Suprapubic skin (tissue), 4 donors: ENCODE measurements at regions not wholly inside any gene's neighbourhood (a gene's known extent, or its start where the extent isn't known, plus 50 kb on each side); places are given as distances from the start of the nearest gene placed in this dataset.

Experiments
- DNase-seq, 2 donors: peaks; one replicate each; pipeline ENCODE4 v3.0.0-alpha.2; 2019; ENCODE audit warnings: low spot score in 2 of 2
- H3K27ac ChIP-seq: fragments of 200-600 bp; sonication (generic); one replicate; pipeline ENCODE4 v1.5.1; 2019
- H3K27me3 ChIP-seq: fragments of 200-600 bp; sonication (generic); one replicate; pipeline ENCODE4 v1.5.1; 2019
- H3K36me3 ChIP-seq: fragments of 200-600 bp; sonication (generic); one replicate; pipeline ENCODE4 v1.5.1; 2019
- H3K4me1 ChIP-seq: fragments of 200-600 bp; sonication (generic); one replicate; pipeline ENCODE4 v1.5.1; 2019
- H3K4me3 ChIP-seq: fragments of 200-600 bp; sonication (generic); one replicate; pipeline ENCODE4 v1.5.1; 2019; ENCODE audit warnings: mild to moderate bottlenecking
- H3K9me3 ChIP-seq: fragments of 200-600 bp; sonication (generic); one replicate; pipeline ENCODE4 v1.5.1; 2019
- EP300 ChIP-seq: sonication (generic); formaldehyde crosslinking; IDR thresholded peaks from one replicate; pipeline ENCODE4 v1.6.1; 2017; ENCODE audit warnings: antibody characterized with exemption
- POLR2A ChIP-seq, 2 donors: fragments of 450-650 bp; IDR thresholded peaks; one replicate each; pipeline ENCODE4 v1.6.1; 2017; ENCODE audit warnings: antibody characterized with exemption in 2 of 2, mild to moderate bottlenecking in 2 of 2, moderate library complexity in 2 of 2
- POLR2AphosphoS5 ChIP-seq, 3 donors: sonication (generic); formaldehyde crosslinking; IDR thresholded peaks; one replicate each; pipeline ENCODE4 v1.6.1; 2017; ENCODE audit warnings: antibody characterized with exemption in 3 of 3
- WGBS: methylation state at CpG from one replicate; pipeline ENCODE4 v1.1.5; 2018; 5-methylcytosine and 5-hydroxymethylcytosine counted together
- TF ChIP-seq, protein P1 (sequence below), 2 donors: fragments of 200-600 bp in 1 of 2; fragments of 450-650 bp in 1 of 2; sonication (generic) in 1 of 2; IDR thresholded peaks; one replicate each; pipeline ENCODE4 v1.5.1; 2016 to 2019; ENCODE audit warnings: antibody characterized with exemption in 2 of 2, mild to moderate bottlenecking in 1 of 2, moderate library complexity in 1 of 2

DNA sequence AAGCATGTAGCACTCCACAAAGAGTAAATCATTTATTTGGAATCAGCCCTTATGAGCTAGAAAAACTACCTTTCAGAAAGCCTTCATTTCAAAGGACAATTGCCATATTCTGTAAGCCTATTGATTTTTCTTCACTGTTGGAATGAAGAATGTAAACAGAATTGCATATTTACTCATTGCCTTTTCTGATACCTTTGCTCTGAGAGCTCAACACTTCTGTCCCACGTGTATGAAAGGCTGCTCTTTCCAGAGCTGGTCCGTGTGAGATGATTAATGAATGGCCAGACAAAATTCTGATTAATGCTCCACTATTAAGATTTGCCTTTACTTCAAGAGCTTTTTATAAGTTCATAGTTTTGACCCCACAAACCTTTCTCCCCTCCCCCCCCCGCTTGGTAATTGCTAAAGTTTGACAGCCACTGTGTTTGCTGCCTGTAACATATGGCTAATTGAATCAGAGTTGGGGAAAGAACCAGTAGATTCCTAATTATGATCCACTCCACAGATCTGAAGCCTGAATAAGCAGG is 63.0 kb upstream of the PLEKHA5 start:
- H3K4me3 ChIP-seq: no peak overlapping the region
- no peak for DNase-seq
- no peaks in the 10 kb centered on the region for H3K9me3 ChIP-seq
- no peak overlapping the region for H3K27ac ChIP-seq
- 36% methylated on average over 3 of the region's 3 CpGs for WGBS
- H3K27me3 ChIP-seq: no peaks in the 10 kb centered on the region
- no peaks in the 10 kb centered on the region for H3K4me1 ChIP-seq
- no peaks in the 10 kb centered on the region for H3K36me3 ChIP-seq
- no peak for TF ChIP-seq POLR2A (IDR thresholded peaks at IDR 0.05)
- TF ChIP-seq, protein P1, sequence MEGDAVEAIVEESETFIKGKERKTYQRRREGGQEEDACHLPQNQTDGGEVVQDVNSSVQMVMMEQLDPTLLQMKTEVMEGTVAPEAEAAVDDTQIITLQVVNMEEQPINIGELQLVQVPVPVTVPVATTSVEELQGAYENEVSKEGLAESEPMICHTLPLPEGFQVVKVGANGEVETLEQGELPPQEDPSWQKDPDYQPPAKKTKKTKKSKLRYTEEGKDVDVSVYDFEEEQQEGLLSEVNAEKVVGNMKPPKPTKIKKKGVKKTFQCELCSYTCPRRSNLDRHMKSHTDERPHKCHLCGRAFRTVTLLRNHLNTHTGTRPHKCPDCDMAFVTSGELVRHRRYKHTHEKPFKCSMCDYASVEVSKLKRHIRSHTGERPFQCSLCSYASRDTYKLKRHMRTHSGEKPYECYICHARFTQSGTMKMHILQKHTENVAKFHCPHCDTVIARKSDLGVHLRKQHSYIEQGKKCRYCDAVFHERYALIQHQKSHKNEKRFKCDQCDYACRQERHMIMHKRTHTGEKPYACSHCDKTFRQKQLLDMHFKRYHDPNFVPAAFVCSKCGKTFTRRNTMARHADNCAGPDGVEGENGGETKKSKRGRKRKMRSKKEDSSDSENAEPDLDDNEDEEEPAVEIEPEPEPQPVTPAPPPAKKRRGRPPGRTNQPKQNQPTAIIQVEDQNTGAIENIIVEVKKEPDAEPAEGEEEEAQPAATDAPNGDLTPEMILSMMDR (IDR thresholded peaks at IDR 0.05): no peak
- no peak for TF ChIP-seq POLR2AphosphoS5 (IDR thresholded peaks at IDR 0.05)
- TF ChIP-seq EP300: no peak

DNA sequence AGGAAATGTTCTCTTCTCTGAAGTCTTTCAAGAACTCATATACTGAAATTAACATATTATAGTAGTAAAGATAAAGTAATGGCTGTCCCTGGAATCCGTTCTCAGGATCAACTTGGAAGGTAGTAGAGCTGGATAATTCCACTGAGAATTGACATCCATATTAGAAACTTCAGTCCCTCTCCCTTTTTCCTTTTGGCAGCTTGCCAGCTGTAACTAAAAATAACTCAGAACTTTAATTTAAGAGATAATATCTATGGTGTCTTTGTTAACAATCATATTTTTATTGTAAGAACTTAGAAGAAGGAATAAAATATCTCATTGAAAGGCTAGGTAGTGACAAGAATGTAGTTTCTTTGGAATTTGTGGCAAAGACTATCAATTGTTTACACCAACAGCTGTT is 61.4 kb upstream of the PLEKHA5 start:
- H3K27ac ChIP-seq: no peak overlapping the region
- TF ChIP-seq POLR2AphosphoS5 (IDR thresholded peaks at IDR 0.05) (no peak), POLR2A (IDR thresholded peaks at IDR 0.05) (no peak), EP300 (no peak)
- TF ChIP-seq, protein P1 (IDR thresholded peaks at IDR 0.05): no peak

DNA sequence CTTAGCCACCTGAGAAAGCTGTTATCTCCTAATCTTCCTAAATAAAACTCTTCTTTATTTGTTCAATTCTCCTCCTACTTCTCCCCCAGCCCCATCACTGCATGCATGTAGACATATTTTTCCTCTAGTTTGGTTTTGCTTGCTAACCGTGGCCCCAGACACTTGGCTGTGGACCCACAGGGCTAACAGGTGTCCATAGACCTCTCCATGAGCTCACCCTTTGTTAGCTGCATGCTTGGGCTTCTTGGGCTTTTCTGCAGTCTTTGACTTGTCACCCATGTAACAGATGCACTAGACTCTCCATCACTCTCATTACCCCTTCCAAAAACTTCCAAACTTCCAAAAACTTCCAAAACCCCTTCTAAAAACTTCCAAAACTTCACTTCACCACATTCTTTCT is 59.2 kb upstream of the PLEKHA5 start:
- no peaks in the 10 kb centered on the region for H3K9me3 ChIP-seq
- no peak overlapping the region for H3K27ac ChIP-seq
- DNase-seq: no peak
- no peaks in the 10 kb centered on the region for H3K4me1 ChIP-seq
- H3K36me3 ChIP-seq: no peaks in the 10 kb centered on the region
- no peak for TF ChIP-seq POLR2A (IDR thresholded peaks at IDR 0.05)
- TF ChIP-seq, protein P1 (IDR thresholded peaks at IDR 0.05): no peak
- TF ChIP-seq POLR2AphosphoS5 (IDR thresholded peaks at IDR 0.05): no peak
- TF ChIP-seq EP300: no peak
- no peaks in the 10 kb centered on the region for H3K27me3 ChIP-seq
- H3K4me3 ChIP-seq: no peak overlapping the region
- 89% methylated on average over 1 of the region's 1 CpG for WGBS

More for the DNA sequence above, 61.4 kb upstream of the PLEKHA5 start:
- 28% methylated on average over 1 of the region's 1 CpG for WGBS
- no peaks in the 10 kb centered on the region for H3K27me3 ChIP-seq
- DNase-seq: no peak
- no peaks in the 10 kb centered on the region for H3K36me3 ChIP-seq
- no peaks in the 10 kb centered on the region for H3K9me3 ChIP-seq
- no peaks in the 10 kb centered on the region for H3K4me1 ChIP-seq
- no peak overlapping the region for H3K4me3 ChIP-seq

DNA sequence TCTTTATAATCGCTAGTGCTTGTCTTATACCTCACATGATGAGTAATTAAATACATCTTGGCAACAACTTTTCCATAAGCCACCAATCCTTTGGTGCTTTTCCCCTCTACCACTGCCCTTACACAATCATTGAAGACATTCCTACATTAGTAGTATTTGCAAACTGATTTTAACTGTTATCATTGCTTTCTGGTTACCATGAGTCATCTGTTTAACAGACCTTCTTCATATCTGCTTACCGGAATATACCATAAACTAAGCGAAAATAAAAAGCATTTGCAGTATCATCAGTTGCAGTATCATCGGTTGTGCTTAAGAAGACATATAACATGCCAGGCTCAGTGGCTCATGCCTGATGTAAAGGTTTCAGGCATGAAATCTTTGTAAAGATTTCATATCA is 54.8 kb upstream of the PLEKHA5 start:
- Histone ChIP-seq H3K4me1 (no peaks in the 10 kb centered on the region), H3K36me3 (no peaks in the 10 kb centered on the region), H3K9me3 (no peaks in the 10 kb centered on the region), H3K4me3 (no peak overlapping the region), H3K27ac (no peak overlapping the region), H3K27me3 (no peaks in the 10 kb centered on the region)
- WGBS: 66% methylated on average over 4 of the region's 4 CpGs
- no peak for DNase-seq
- TF ChIP-seq, protein P1 (IDR thresholded peaks at IDR 0.05): no peak
- no peak for TF ChIP-seq POLR2AphosphoS5 (IDR thresholded peaks at IDR 0.05)

DNA sequence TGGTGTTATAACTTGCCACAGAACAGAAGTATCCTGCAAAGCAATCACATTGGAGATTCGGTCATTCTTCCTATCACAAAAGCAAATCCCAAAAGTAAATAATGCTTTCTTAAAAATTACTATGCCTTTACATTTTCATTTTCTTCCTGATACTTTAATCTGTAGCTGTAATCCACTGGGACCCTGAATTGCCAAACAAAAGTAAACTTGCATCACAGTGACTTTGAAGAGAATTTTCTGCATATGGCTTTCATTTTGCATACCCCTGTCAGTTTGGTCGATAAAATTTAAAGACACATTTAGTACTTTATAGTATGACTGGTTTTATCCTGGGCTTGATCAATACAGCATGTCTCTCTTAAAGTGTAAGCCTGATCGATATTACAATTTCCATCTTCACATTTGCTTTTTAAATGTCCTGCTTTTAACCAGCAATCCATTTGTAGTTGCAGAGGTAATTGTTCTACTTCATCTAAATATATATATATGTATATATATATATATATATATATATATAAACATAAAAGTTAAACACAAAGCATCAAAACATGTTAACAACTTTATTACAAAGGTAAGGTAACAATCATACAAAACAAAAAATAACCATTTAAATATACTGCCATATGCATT is 53.7 kb upstream of the PLEKHA5 start:
- Histone ChIP-seq H3K4me3 (no peak overlapping the region), H3K36me3 (no peaks in the 10 kb centered on the region), H3K9me3 (no peaks in the 10 kb centered on the region), H3K27me3 (no peaks in the 10 kb centered on the region), H3K4me1 (no peaks in the 10 kb centered on the region), H3K27ac (no peak overlapping the region)
- 69% methylated on average over 3 of the region's 3 CpGs for WGBS
- TF ChIP-seq POLR2A (IDR thresholded peaks at IDR 0.05): no peak
- TF ChIP-seq POLR2AphosphoS5 (IDR thresholded peaks at IDR 0.05): no peak
- TF ChIP-seq EP300: no peak
- TF ChIP-seq, protein P1 (IDR thresholded peaks at IDR 0.05): no peak
- DNase-seq: no peak
